HL-60/S4 (cell line): ENCODE measurements at regions not wholly inside any gene's neighbourhood (a gene's known extent, or its start where the extent isn't known, plus 50 kb on each side); places are given as distances from the start of the nearest gene placed in this dataset.

Source experiments
- in situ Hi-C: fragments of 300-500 bp; cut with MboI; formaldehyde crosslinking; loops from 2 replicates; pipeline ENCODE4 v1.14.3; 2022; ENCODE audit warnings: low sequenced_read_pairs

- in situ Hi-C loops: loop anchor here (10.0 kb wide), 1 partner anchor 1181 kb away; no protein-coding TSS in a partner anchor
Observed at GRCh38 chr2:13005761-13006335, 289.1 kb downstream of the TRIB2 start.

GRCh38 chr2:13006426-13006825 lies 289.7 kb downstream of the TRIB2 start:
- in situ Hi-C loops: loop anchor here (10.0 kb wide), 1 partner anchor 1182 kb away; no protein-coding TSS in a partner anchor

GRCh38 chr2:13006829-13007717 lies 290.3 kb downstream of the TRIB2 start:
- in situ Hi-C loops: loop anchor here (10.0 kb wide), 1 partner anchor 1182 kb away; no protein-coding TSS in a partner anchor

GRCh38 chr2:13009027-13009642 lies 292.4 kb downstream of the TRIB2 start:
- in situ Hi-C loops: loop anchor here (10.0 kb wide), 1 partner anchor 1184 kb away; no protein-coding TSS in a partner anchor

- in situ Hi-C loops: no loop called here
Observed at GRCh38 chr2:13010283-13010682, 293.5 kb downstream of the TRIB2 start.

GRCh38 chr2:13014783-13015182 lies 298.0 kb downstream of the TRIB2 start:
- in situ Hi-C loops: no loop called here

- in situ Hi-C loops: no loop called here
Observed at GRCh38 chr2:13015532-13016320, 299.0 kb downstream of the TRIB2 start.

GRCh38 chr2:13018490-13018889 lies 301.8 kb downstream of the TRIB2 start:
- in situ Hi-C loops: no loop called here

GRCh38 chr2:13019781-13020180 lies 303.0 kb downstream of the TRIB2 start:
- in situ Hi-C loops: no loop called here

- in situ Hi-C loops: no loop called here
Observed at GRCh38 chr2:13020469-13020868, 303.7 kb downstream of the TRIB2 start.

- in situ Hi-C loops: no loop called here
Observed at GRCh38 chr2:13021470-13021957, 304.8 kb downstream of the TRIB2 start.

GRCh38 chr2:13030606-13031005 lies 313.9 kb downstream of the TRIB2 start:
- in situ Hi-C loops: no loop called here

GRCh38 chr2:13034861-13035260 lies 318.1 kb downstream of the TRIB2 start:
- in situ Hi-C loops: no loop called here

- in situ Hi-C loops: no loop called here
Observed at GRCh38 chr2:13035866-13036265, 319.1 kb downstream of the TRIB2 start.

- in situ Hi-C loops: no loop called here
Observed at GRCh38 chr2:13040043-13040442, 323.3 kb downstream of the TRIB2 start.

- in situ Hi-C loops: no loop called here
Observed at GRCh38 chr2:13046557-13047165, 329.9 kb downstream of the TRIB2 start.

GRCh38 chr2:13050764-13051163 lies 334.0 kb downstream of the TRIB2 start:
- in situ Hi-C loops: no loop called here

- in situ Hi-C loops: no loop called here
Observed at GRCh38 chr2:13052547-13052946, 335.8 kb downstream of the TRIB2 start.

- in situ Hi-C loops: no loop called here
Observed at GRCh38 chr2:13056259-13056843, 339.6 kb downstream of the TRIB2 start.

- in situ Hi-C loops: no loop called here
Observed at GRCh38 chr2:13057671-13058070, 340.9 kb downstream of the TRIB2 start.
